CD4-positive, alpha-beta T cell (primary cell): ENCODE measurements at regions not wholly inside any gene's neighbourhood (a gene's known extent, or its start where the extent isn't known, plus 50 kb on each side); places are given as distances from the start of the nearest gene placed in this dataset.
"Not testable (repeated sequence)": the region's sequence is repeated elsewhere in the genome, so short reads cannot be mapped to it uniquely, and the experiment has no call there.

Experiments
- ATAC-seq: fragments of 200-7000 bp; cut with Tn5 transposase; one replicate; pipeline ENCODE4 v1.10.0; 2022; ENCODE audit warnings: mild to moderate bottlenecking; ENCODE audit not compliant: poor library complexity
- CTCF ChIA-PET: fragments of 350-600 bp; sonication (Branson Sonifier 250); formaldehyde crosslinking; loops from one replicate; lab custom pipeline; 2021; ENCODE audit warnings: antibody characterized with exemption, inconsistent platforms; lab: Charles Lee
- POLR2A ChIA-PET: fragments of 350-600 bp; sonication (Branson Sonifier 250); formaldehyde crosslinking; loops from one replicate; lab custom pipeline; 2021; ENCODE audit warnings: antibody characterized with exemption, inconsistent platforms; lab: Charles Lee
- DNase-seq, 14 experiments: peaks; one replicate each; pipeline ENCODE4 v3.0.0-alpha.2; 2013 to 2020; ENCODE audit warnings: mixed read lengths in 2 of 14
- H3K27ac ChIP-seq, 2 donors: one replicate each; pipeline versions ENCODE4 v1.5.1 to v1.7.0; 2013; ENCODE audit warnings: low read length in 2 of 2, low read depth in 1 of 2, mild to moderate bottlenecking in 1 of 2
- H3K27me3 ChIP-seq, 2 experiments: 1 replicate in 1 of 2; 2 replicates in 1 of 2; pipeline versions ENCODE4 v1.6.1 to v1.7.0; 2013; ENCODE audit warnings: low read length in 2 of 2, control low read depth in 1 of 2, mild to moderate bottlenecking in 1 of 2, moderate library complexity in 1 of 2; ENCODE audit not compliant: insufficient read depth in 2 of 2, control insufficient read depth in 1 of 2
- H3K36me3 ChIP-seq: one replicate; pipeline ENCODE4 v1.6.1; 2013; ENCODE audit warnings: low read length, control low read depth; ENCODE audit not compliant: insufficient read depth
- H3K4me1 ChIP-seq: one replicate; pipeline ENCODE4 v1.6.1; 2013; ENCODE audit warnings: low read length, control low read depth; ENCODE audit not compliant: insufficient read depth
- H3K4me3 ChIP-seq: one replicate; pipeline ENCODE4 v1.5.1; 2013; ENCODE audit warnings: mild to moderate bottlenecking, low read length, moderate library complexity
- H3K9me3 ChIP-seq, 2 experiments: 1 replicate in 1 of 2; 2 replicates in 1 of 2; pipeline versions ENCODE4 v1.6.1 to v1.7.0; 2013; ENCODE audit warnings: low read length in 2 of 2, mild to moderate bottlenecking in 2 of 2, control low read depth in 1 of 2, moderate library complexity in 1 of 2; ENCODE audit not compliant: control insufficient read depth in 1 of 2, insufficient read depth in 1 of 2
- H3K27ac Mint-ChIP-seq: one replicate; pipeline ENCODE4 v1.8.0; 2020; ENCODE audit warnings: mixed read lengths
- H3K27me3 Mint-ChIP-seq: one replicate; pipeline ENCODE4 v1.8.0; 2021; ENCODE audit warnings: mixed read lengths
- H3K36me3 Mint-ChIP-seq: one replicate; pipeline ENCODE4 v1.8.0; 2021; ENCODE audit warnings: low read depth, mixed read lengths
- H3K4me1 Mint-ChIP-seq: one replicate; pipeline ENCODE4 v1.8.0; 2021; ENCODE audit warnings: low read depth, mixed read lengths
- H3K4me3 Mint-ChIP-seq: one replicate; pipeline ENCODE4 v1.8.0; 2020; ENCODE audit warnings: mild to moderate bottlenecking, mixed read lengths
- H3K9me3 Mint-ChIP-seq: one replicate; pipeline ENCODE4 v1.8.0; 2020; ENCODE audit warnings: mixed read lengths
- CTCF ChIP-seq: fragments of 200-600 bp; IDR thresholded peaks from one replicate; pipeline ENCODE4 v1.8.0; 2022; ENCODE audit warnings: antibody characterized with exemption, mild to moderate bottlenecking
- intact Hi-C, 2 experiments: fragments of 100-400 bp; cut with DNase I in 1 of 2; cut with micrococcal nuclease in 1 of 2; formaldehyde crosslinking; loops; one replicate each; pipeline versions ENCODE4 v1.15.1 to v1.9.0; 2023 to 2025; cut with DNase I, micrococcal nuclease

- Mint-ChIP-seq H3K4me3 (no peak overlapping the region), H3K4me1 (no peaks in the 10 kb centered on the region), H3K9me3 (peaks cover 6% of the 10 kb centered on the region), H3K27me3 (no peaks in the 10 kb centered on the region), H3K36me3 (no peaks in the 10 kb centered on the region), H3K27ac (no peak overlapping the region)
- H3K27me3 ChIP-seq, result no peaks in the 10 kb centered on the region
- ChIA-PET CTCF (no interaction called here), POLR2A (no interaction called here)
- TF ChIP-seq CTCF, result no peak
- no peaks in the 10 kb centered on the region for H3K36me3 ChIP-seq
- no peak overlapping the region for H3K4me3 ChIP-seq
- no peaks in the 10 kb centered on the region for H3K9me3 ChIP-seq
- H3K4me1 ChIP-seq, result no peaks in the 10 kb centered on the region
- intact Hi-C loops, result no loop called here
- DNase-seq, result no peak
- H3K27ac ChIP-seq, result no peak overlapping the region
- ATAC-seq, result no peak
Observed at GRCh38 chr6:82801083-82801482, 264.6 kb downstream of the UBE3D start.

GRCh38 chr6:82816243-82816642 lies 249.4 kb downstream of the UBE3D start:
- H3K9me3 ChIP-seq, H3K27me3 Mint-ChIP-seq, H3K4me1 Mint-ChIP-seq, ATAC-seq, DNase-seq, H3K4me3 Mint-ChIP-seq, H3K36me3 ChIP-seq, H3K36me3 Mint-ChIP-seq, H3K27ac ChIP-seq, intact Hi-C loops, H3K4me1 ChIP-seq, POLR2A ChIA-PET, H3K27ac Mint-ChIP-seq, H3K4me3 ChIP-seq, H3K9me3 Mint-ChIP-seq, H3K27me3 ChIP-seq: not testable (repeated sequence)
- CTCF ChIA-PET, result interaction anchor here (0.6 kb wide), 1 partner anchor 675 kb away, joined by 3 read pairs; no protein-coding TSS in a partner anchor

GRCh38 chr6:82818727-82819126 lies 246.9 kb downstream of the UBE3D start:
- Mint-ChIP-seq H3K27ac (no peak overlapping the region), H3K9me3 (peaks cover 2% of the 10 kb centered on the region), H3K27me3 (no peaks in the 10 kb centered on the region), H3K4me3 (no peak overlapping the region), H3K36me3 (no peaks in the 10 kb centered on the region), H3K4me1 (no peaks in the 10 kb centered on the region)
- DNase-seq (no peak), ATAC-seq (no peak)
- intact Hi-C loops, result no loop called here
- no peak overlapping the region for H3K27ac ChIP-seq
- H3K4me3 ChIP-seq, result no peak overlapping the region
- no peak for TF ChIP-seq CTCF
- H3K36me3 ChIP-seq, result no peaks in the 10 kb centered on the region
- H3K9me3 ChIP-seq, result no peaks in the 10 kb centered on the region
- ChIA-PET POLR2A (no interaction called here), CTCF (no interaction called here)
- H3K27me3 ChIP-seq, result no peaks in the 10 kb centered on the region
- no peaks in the 10 kb centered on the region for H3K4me1 ChIP-seq

GRCh38 chr6:82823361-82823760 lies 242.3 kb downstream of the UBE3D start:
- Mint-ChIP-seq H3K27me3 (no peaks in the 10 kb centered on the region), H3K36me3 (no peaks in the 10 kb centered on the region), H3K9me3 (no peaks in the 10 kb centered on the region), H3K4me3 (no peak overlapping the region), H3K4me1 (no peaks in the 10 kb centered on the region), H3K27ac (no peak overlapping the region)
- no peaks in the 10 kb centered on the region for H3K36me3 ChIP-seq
- CTCF ChIA-PET, result no interaction called here
- intact Hi-C loops, result no loop called here
- H3K9me3 ChIP-seq, result no peaks in the 10 kb centered on the region
- H3K27ac ChIP-seq, result no peak overlapping the region
- POLR2A ChIA-PET, result no interaction called here
- DNase-seq (no peak), ATAC-seq (no peak)
- H3K27me3 ChIP-seq, result no peaks in the 10 kb centered on the region
- H3K4me1 ChIP-seq, result no peaks in the 10 kb centered on the region
- TF ChIP-seq CTCF, result no peak
- H3K4me3 ChIP-seq, result no peak overlapping the region
